HG03565 (cell line): ENCODE measurements at regions not wholly inside any gene's neighbourhood (a gene's known extent, or its start where the extent isn't known, plus 50 kb on each side); places are given as distances from the start of the nearest gene placed in this dataset.
A peak's percentile ranks its signal among the peaks of the same experiment; 100 is the strongest.
"Not testable (repeated sequence)": the region's sequence is repeated elsewhere in the genome, so short reads cannot be mapped to it uniquely, and the experiment has no call there.

Experiments used
- ATAC-seq: cut with Tn5 transposase; IDR thresholded peaks from one replicate; pipeline ENCODE4 v1.9.1; 2021; ENCODE audit warnings: mild to moderate bottlenecking, moderate library complexity; ENCODE audit not compliant: unreplicated experiment

- no peak for ATAC-seq
These were observed 253.9 kb downstream of the CEMIP2 start for GRCh38 chr9:71514344-71514975.

- no peak for ATAC-seq
These were observed 259.3 kb downstream of the CEMIP2 start for GRCh38 chr9:71509054-71509453.

- not testable (repeated sequence) for ATAC-seq
These were observed 260.2 kb downstream of the CEMIP2 start for GRCh38 chr9:71508141-71508540.

- no peak for ATAC-seq
These were observed 261.5 kb downstream of the CEMIP2 start for GRCh38 chr9:71506821-71507220.

- ATAC-seq = no peak
These were observed 263.7 kb downstream of the CEMIP2 start for GRCh38 chr9:71504636-71505035.

GRCh38 chr9:71498691-71499090 is 269.6 kb downstream of the CEMIP2 start:
- no peak for ATAC-seq

- ATAC-seq = no peak
These were observed 277.5 kb downstream of the CEMIP2 start for GRCh38 chr9:71490810-71491209.

GRCh38 chr9:71487061-71487460 is 281.3 kb downstream of the CEMIP2 start:
- ATAC-seq = no peak

- ATAC-seq = no peak
These were observed 283.0 kb downstream of the CEMIP2 start for GRCh38 chr9:71485326-71485725.

- no peak for ATAC-seq
These were observed 284.9 kb downstream of the CEMIP2 start for GRCh38 chr9:71483436-71483835.

GRCh38 chr9:71479621-71480020 is 288.7 kb downstream of the CEMIP2 start:
- ATAC-seq = no peak

GRCh38 chr9:71472400-71472799 is 295.9 kb downstream of the CEMIP2 start:
- no peak for ATAC-seq

- ATAC-seq = no peak
These were observed 302.9 kb downstream of the CEMIP2 start for GRCh38 chr9:71465392-71465791.

GRCh38 chr9:71459082-71459481 is 309.2 kb downstream of the CEMIP2 start:
- no peak for ATAC-seq

- peak; percentile 64 for ATAC-seq
These were observed 321.6 kb downstream of the CEMIP2 start for GRCh38 chr9:71446473-71447411.

- ATAC-seq = no peak
These were observed 322.2 kb downstream of the CEMIP2 start for GRCh38 chr9:71446106-71446472.

- ATAC-seq = no peak
These were observed 321.5 kb upstream of the TRPM3 start for GRCh38 chr9:71442937-71443336.

GRCh38 chr9:71441266-71441665 is 319.8 kb upstream of the TRPM3 start:
- ATAC-seq = no peak

GRCh38 chr9:71431931-71432330 is 310.5 kb upstream of the TRPM3 start:
- no peak for ATAC-seq

- not testable (repeated sequence) for ATAC-seq
These were observed 285.9 kb upstream of the TRPM3 start for GRCh38 chr9:71407341-71407740.

- ATAC-seq = no peak
These were observed 281.7 kb upstream of the TRPM3 start for GRCh38 chr9:71403106-71403505.

GRCh38 chr9:71393005-71393404 is 271.6 kb upstream of the TRPM3 start:
- no peak for ATAC-seq
